ENCODE measurements at regions not wholly inside any gene's neighbourhood (a gene's known extent, or its start where the extent isn't known, plus 50 kb on each side); places are given as distances from the start of the nearest gene placed in this dataset.
A peak's percentile ranks its signal among the peaks of the same experiment; 100 is the strongest.
"Not testable (repeated sequence)": the region's sequence is repeated elsewhere in the genome, so short reads cannot be mapped to it uniquely, and the experiment has no call there.

DNA sequence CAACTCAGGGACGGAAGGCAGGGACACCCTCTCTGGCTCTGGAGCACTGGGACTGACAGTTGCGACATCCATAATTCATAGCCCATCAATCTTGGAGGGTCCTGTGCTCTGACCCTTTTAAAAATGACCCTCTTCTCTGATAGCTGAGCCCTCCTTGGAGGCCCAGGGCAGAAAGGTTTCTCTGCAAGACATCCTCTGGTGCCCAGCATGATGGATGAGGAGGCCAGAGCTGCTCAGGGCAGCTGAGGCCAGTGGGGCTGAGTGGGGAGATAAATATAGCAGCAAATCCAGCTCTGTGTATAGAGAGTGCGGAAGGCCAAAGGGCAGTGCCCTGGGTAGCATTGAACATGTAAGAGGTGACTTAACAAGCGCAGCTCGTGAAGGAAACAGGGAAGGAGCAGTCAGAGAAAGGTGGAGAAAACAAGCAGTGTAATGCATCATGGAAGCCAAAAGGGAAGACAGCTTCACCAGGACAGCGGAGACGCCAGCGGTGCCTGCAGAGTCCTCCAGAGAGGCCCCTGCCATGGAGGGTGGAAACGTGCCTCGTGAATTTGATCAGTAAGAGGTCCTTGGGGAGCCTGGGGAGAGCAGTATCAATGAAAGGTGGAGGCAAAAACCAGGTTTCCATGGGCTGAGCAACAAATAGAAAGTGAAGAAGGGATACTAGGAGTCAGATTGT lies 50.4 kb upstream of the FMOD start:
- DNase-seq (ENCODE audit: low read depth, low spot score), result no peak

DNA sequence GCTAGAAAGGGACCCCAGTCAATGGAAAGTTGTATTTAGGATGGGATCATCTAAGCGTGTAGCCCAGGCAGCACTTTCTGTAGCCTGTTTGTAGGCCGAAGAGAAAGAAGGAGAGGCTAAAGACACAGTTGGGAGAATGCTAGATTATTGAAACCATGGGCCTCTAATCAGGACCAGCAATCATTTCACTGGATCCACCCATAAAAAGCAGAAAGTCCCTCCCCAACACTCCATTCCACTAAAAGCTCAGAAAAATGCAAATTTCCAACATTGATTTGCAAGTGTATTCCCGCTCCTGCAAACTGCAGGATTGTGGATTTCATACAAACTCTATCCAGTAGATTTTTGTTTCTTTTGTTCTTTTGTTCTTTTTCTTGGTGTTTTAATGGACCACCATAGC lies 51.2 kb upstream of the FMOD start:
- DNase-seq (ENCODE audit: low read depth, low spot score), result no peak

DNA sequence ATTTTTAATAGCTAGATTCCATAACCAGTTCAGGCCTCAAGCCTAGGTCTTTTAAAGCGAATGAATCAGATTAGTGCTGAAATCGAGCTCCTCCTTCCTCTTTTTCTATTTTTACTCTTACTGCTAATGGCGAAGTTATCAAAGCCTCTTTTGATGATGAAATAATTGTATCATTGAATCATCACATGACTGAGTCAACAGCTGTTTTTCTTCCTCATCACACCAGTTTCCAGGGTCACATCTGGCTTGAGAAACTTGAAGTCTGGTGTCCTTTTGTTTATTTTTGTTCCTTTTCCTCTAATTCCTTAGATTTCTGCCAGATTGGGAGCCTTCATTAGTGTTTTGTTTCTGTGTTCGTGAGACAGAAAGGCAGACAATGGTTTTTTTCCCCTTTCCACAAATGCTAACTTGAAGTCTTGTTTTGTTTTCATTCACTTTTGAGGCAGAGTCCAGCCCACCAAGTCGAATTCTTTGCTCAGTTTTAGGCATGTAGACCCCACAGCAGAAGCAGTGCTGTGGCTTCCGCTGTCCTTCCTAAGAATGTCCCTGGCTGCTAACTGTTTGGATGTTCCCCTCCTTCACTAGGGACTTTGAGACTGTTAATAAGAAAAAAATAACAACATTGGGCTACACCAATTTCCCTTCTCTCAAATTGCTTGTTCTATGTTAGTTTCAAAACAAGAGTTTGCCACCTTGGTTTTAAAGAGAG lies 51.9 kb upstream of the FMOD start:
- no peak for DNase-seq (ENCODE audit: low read depth, low spot score)

DNA sequence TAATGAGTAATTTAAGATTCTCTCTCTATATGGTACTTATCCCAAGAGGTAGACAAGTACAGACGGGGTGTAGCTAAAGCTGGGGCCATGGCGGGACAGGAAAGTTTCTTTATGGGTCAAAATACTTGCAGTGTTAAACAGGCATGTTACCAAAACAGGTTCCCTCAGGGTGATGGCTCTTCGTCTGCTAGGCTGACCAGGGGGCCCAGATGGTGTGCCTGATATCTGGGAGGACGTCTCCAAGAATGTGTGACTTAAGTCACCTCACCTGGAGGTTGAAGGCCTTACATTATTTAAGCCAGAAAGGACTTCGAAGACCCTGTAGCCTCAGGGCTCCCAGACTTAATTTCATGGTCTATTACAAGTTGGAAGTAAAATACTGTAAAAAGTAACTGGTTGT lies 52.7 kb upstream of the FMOD start:
- peak; percentile 14 for DNase-seq (ENCODE audit: low read depth, low spot score)

DNA sequence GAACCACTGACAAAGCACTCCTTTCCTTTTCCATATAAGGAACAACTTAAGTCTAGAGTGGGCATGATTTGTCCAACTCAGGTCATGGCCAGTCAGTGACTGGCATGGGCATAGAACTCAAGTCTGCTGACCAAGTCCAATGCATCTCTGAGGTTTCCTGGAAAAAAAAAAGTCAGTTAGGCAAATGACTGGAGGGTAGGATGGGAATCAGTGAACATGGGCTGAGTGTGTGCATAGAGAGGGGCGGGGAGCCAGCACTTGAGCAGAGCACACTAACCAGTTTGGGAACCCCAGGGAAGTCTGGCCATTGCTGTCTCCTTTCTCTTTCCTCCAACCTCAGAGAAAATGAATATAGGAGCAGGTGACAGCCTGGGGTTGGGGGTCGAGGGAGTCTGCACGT lies 53.6 kb upstream of the FMOD start:
- no peak for DNase-seq (ENCODE audit: low read depth, low spot score)

DNA sequence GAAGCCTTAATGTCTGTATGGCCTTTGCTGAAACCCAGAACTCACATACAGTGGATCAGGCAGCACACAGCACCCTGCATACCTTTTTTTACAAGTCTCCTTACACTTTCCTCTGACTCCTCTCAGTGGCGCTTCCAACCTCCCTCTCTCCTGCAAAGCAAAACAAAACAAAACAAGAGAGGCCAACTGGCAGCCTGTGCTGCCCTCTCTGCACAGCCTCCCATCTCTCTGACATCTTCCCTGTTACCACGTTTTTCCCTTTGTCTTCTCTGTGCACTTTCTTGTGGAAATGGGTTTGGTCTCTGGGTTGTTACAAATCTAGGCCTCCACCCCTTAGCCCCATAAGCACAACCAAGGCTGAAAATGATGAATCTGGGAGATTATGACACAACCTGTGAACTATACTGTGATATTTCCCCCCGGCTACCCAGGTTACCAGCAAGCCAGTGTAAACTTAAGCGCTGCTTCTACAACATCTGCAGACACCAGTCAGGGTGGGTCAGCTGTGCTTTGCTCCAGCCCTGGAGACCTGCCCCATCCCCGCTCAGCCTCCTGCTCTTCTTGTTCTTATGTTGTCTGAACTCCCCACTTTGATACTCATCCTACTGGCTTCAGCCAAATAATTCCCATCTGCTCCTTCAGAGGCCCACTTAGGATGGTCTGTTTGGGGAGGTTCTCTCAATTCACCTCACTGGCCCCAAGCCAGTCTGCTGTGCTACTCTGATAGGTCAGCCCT lies 54.9 kb upstream of the FMOD start:
- no peak for DNase-seq (ENCODE audit: low read depth, low spot score)

DNA sequence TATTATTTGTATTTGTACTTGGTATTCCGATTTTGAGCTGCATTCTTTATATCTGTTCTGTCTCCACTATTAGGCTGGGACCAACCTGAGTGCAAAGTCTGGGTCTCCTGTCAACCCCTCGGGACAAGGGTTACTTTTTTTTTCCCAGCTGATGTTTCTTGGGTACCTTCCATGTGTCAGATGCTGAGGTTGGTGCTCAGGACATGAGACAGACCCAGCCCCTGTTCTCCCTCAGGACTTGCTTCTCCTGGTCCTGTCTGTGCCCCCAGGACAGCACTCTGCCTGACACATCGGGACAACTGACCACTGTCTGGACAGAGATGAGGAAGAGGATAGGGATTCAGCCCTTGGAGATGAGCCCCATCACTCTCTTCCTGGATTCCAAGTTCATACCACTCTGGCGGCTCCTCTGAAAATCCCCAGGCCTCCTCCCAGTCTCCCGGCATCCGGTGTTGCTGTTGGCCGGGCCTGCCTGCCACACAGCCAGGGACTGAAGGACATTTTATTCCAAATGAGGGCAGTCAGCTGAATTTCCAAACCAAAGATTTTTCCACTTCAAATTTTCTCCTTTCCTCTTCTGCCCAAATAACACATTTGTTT lies 55.6 kb upstream of the FMOD start:
- DNase-seq (ENCODE audit: low read depth, low spot score), result no peak

DNA sequence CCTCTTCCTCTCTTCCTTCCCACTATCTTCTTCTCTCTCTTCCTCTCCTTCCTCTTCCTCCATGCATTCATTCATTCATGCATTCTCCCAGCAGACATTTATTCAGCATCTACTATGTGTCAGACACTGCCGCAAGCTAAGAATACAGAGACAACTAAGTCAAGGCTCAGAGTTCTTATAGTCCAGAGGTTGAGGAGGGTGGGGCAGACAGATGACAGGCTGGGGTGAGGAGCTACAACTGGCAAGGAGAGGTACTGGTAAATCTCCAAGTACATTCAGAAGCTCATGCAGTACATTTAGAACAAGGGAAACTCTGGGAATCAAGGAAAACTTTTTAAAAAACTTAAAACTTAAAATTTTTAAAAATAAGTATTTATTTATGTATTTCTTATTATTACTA lies 56.4 kb upstream of the FMOD start:
- no peak for DNase-seq (ENCODE audit: low read depth, low spot score)

DNA sequence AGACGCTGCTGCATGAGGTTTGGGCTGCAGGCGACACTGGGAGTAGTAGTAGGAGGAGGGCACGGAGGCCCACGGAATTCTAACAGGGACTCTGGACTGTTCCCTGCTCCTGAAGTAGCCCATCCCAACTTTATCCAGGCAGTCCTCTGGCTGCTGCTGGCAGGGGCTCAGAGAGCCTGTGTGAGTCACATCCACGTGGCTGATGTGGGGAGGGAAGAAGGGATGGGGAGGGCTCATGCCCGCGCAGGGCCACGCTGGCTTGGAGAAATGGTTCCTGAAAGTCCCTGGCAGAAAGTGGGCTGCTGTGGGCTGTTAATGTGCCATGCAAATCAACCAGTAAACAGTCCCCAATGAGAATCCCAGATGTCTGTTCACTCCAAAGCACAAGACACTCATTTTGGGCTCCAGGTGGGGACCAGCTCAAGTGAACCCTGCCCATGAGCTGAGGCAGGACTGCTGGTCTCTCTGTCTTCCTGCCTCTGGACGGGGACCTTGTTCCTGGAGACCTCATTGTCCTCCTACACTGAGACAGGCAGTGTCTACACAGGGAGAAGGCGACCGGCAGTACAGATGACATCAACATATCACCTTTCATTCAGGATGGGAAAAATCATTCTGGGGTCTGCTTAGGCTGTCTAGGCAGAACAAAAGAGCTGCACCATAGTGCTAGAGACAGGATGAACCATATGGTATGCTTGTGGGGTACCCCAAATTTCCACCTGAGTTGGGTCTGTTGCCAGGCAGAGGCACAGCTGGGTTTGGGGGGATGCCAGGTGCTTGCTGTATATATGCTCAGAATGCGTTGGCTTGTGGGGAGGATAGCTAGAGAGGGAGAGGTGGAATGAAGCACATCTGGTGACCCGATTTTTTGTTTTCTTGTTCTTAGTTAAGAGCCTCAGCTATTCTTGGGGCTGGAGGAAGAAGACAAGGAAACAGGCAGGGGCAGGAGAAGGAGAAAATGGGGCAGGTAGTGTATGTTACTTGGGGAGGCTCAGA lies 57.9 kb upstream of the FMOD start:
- DNase-seq (ENCODE audit: low read depth, low spot score), result no peak

DNA sequence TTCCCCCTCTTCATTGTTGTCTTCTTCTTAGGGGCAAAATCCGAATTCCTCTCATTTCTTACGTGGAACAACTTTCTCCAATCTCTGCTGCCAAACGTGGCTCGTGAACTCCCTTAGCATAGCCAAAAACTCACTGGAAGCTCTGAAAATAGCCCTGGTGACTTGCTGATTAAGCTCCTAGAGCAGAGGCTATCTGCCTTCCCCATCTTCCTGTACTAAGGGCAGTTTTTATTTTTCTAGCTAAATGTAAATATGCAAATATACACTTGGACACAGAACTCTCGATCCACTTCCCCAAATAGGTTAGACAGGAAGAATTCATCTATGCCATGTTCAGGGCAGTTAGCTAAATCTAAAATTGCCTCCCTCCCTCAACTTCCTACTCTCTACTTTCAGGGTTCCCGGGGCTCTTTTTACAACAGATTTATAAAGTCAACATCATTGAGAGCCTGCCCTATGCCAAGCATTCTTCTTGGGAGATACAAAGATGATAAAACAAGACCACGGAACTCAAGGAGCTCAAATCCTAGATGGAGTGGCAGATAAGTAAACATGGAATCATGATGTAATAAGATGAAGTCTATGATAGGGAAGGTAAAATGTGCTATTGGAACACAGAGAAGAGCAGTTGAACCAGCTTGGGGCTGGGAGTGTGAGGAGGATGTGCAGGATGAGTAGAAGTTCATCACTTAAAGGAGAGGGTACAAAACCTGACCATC lies 59.4 kb upstream of the FMOD start:
- DNase-seq (ENCODE audit: low read depth, low spot score), result no peak

DNA sequence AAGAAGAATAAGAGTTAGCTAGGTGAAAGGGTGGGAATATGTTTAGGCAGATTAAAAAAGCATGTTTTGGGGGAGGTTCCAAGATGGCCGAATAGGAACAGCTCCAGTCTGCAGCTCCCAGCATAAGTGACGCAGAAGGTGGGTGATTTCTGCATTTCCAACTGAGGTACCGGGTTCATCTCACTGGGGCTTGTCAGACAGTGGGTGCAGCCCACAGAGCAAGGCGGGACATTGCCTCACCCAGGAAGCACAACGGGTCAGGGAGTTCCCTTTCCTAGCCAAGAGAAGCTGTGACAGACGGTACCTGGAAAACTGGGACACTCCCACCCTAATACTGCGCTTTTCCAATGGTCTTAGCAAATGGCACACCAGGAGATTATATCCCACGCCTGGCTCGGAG lies 60.5 kb upstream of the FMOD start:
- DNase-seq (ENCODE audit: low read depth, low spot score), result not testable (repeated sequence)

DNA sequence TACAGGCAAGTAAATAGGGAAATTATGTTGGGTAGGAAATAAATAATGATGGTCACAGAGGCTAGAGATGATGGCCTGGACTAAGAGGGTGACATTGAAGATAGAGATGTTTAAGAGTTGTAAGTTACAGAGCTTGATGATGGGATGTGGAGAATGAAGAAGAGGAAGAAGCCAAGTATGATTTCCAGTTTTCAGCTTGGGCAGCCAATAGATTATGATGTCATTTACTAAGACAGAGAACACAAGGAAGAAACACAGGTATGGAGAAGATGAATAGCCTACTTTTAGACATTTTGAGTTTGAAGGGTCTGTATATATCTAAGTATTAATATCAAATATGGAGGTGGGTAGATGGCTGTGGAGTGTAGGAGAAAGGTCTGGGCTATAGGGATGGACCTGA lies 56.0 kb upstream of the PRELP start:
- DNase-seq (ENCODE audit: low read depth, low spot score), result no peak

DNA sequence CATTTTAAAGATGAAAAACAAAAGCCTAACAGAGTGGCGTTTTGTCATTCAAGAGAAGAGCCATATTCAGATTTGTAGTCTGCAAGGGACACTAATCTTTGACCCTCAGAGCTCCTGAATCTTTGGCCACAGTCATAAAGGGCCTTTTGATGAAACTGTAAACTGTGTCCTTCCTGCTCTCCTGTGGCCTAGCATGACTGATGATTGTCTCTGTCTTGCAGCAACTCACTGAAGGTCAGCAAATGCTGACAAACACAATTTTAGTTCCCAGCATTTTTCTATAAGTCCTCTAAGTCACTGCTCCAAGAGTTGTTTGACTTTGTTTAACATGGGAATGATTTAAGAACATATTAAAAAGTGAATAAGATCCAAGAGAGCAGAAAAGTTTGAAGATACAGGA lies 55.3 kb upstream of the PRELP start:
- DNase-seq (ENCODE audit: low read depth, low spot score), result no peak

DNA sequence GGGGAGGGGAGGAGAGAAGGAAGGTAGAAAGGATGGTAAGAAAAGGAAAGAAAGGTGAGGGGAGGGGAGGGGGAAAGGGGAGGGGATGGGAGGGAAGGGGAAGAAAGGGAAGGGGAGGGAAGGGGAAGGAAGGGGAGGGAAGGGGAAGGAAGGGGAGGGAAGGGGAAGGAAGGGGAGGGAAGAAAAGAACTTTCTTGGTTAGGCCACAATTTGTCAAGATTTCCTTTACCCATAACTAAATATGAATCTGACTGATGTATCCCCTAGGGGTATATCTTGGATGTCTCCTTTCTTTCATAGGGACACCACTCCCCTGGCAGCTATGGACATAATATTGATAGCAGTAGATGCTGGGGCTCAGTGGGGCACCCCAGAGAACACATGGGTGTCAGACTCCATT lies 54.4 kb upstream of the PRELP start:
- DNase-seq (ENCODE audit: low read depth, low spot score), result no peak

DNA sequence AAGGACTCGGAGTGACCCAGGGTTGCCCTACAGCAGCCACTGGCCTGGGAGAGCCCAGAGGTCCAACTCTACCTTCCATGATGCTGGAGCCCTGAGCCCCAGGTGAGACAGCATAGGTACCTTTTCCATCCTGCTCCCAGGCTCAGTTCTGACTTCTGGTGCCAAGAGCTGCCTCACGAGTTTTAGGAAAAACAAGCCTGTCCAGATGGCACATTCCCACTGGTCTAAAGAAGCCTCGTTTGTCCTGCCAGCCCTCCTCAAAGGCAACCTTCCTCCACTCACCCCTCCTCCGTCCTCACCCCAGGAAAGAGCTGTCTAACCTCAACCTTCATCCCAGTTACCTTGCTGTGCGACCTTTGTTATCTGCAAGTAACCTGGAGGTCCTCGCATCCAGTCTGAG lies 53.5 kb upstream of the PRELP start:
- DNase-seq (ENCODE audit: low read depth, low spot score), result no peak

DNA sequence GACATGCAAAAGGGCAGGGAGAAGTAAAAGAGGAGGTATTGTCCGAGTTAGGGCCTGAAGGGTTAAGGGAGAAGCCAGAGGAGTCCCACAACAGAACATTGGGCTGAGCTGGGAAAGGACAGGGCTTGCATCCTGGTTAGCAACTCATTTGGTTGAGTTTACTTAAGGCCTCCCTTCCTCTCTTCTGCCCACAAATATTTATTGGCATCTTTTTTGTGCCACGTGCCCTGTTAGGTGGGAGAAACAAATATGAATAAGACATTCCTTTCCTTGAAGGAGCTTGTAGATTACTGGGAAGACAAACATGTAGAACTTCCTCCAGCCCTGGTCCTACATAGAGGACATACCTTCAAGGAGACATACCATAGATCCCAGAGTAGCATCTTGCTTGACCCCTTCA lies 53.0 kb upstream of the PRELP start:
- no peak for DNase-seq (ENCODE audit: low read depth, low spot score)

DNA sequence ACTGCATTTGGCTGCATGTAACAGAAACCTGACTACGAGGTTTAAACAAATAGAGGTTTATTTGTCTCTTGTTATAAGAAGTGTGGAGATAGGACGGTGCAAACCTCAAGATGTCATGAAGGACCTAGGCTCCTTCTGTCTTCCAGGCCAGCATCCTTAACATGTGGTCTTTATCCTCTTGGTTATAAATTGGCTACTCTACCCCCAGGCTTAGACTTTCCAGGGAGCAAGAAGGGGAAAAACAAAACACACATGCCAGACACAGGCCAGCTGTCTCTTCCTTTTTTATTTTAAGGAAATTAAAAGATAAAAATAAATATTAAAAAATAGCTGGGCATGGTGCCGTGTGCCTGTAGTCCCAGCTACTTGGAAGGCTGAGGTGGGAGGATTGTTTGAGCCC lies 51.3 kb upstream of the PRELP start:
- DNase-seq (ENCODE audit: low read depth, low spot score), result no peak

DNA sequence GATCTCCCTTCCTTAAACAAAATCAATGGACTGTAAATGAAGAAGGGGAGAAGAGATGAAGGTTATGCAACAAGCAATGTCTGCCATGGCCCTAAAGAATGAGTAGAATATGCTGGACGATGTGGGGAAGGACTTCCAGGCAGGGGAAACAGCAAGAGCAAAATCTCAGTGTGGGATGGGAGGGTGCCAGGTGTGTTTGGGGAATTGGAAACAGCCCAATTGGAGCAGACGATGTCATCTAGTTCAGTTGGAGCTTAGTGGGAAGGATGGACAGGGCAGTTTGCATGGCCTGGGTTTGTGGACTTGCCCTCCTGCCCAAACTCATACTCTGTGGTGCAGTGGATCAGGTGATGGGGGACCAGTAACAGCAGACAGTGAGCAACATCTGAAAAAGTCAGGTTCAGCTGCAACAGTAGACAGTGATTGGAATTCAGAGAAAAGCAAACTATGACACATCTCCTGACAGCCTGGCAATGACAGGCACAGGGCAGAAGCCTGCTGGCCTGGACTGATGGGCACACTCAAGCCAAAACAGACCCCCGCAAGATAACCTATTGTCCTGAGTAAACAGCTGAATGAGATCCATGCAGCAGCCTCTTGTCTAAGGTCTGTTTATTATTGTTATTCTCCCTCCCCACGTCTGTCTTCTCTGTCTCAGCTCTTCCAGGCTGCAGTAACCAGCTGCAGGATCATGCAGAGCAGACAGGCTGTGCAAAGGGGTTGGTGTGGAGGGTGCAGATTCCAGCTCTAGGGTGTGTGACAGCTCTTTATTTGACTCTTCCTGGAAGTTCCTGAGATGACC lies 50.5 kb upstream of the PRELP start:
- no peak for DNase-seq (ENCODE audit: low read depth, low spot score)

DNA sequence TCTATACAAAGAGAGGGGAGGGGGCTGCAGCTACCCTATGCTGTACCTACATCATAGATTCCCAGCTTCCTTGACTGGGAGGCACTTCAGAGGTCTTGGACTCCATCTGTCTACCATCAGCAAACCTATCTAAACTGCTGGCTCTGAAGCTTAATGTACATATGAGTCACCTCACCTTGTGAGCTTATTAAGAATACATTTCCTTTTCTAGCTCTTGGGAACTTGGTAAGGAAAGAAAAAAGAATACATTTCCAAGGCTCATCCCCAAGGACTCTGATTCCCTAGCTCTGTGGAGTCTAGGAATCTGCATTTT lies 50.0 kb upstream of the PRELP start:
- no peak for DNase-seq (ENCODE audit: low read depth, low spot score)
